ENCODE measurements at regions not wholly inside any gene's neighbourhood (a gene's known extent, or its start where the extent isn't known, plus 50 kb on each side); places are given as distances from the start of the nearest gene placed in this dataset.

DNA sequence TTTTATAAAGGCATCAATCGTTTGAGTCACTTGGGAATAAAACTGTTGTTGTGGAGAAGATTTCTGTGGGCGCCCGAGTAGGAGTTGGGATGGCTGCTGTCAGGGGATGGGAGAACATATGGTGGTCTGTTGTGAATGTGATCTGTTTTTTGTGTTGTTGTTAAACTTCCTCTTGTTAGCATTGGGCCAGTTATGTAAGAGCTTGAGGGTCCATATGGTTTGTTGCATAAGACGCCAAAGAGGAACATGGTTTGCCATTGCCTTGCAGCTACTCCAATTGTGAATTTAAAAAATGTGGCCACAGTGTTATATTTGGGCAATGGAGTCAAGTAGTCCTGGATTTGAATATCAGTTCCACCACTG, 136.1 kb upstream of the JUN start:
- CTCF ChIA-PET (ENCODE audit: low intra/inter-chr PET ratio) = no interaction called here
- POLR2A ChIA-PET = interaction anchor here (0.6 to 2.6 kb wide), 7 partner anchors 8 to 139 kb away, joined by 3 to 7 read pairs (median 4); no protein-coding TSS in a partner anchor

More for the DNA sequence above, 136.1 kb upstream of the JUN start:
- Histone ChIP-seq H3K36me3 (ENCODE audit: control insufficient read depth, insufficient read depth, low read length) (no peaks in the 10 kb centered on the region), H3K9me1 (ENCODE audit: control insufficient read depth, insufficient read depth, low read length) (no peaks in the 10 kb centered on the region), H3K27ac (ENCODE audit: extremely low read depth, low read depth, low read length) (no peak overlapping the region), H3K79me2 (ENCODE audit: control insufficient read depth, insufficient read depth, low read length) (no peaks in the 10 kb centered on the region), H3K9me3 (replicated peaks; ENCODE audit: control insufficient read depth, insufficient read depth, low read depth, low read length) (no peaks in the 10 kb centered on the region), H2AFZ (ENCODE audit: low read depth, low read length) (no peak overlapping the region), H3K4me3 (no peak overlapping the region), H3K4me1 (replicated peaks in 1 of 2; ENCODE audit: control insufficient read depth in 2 of 2, insufficient read depth in 2 of 2, low read length in 2 of 2) (peaks cover 0 to 5% of the 10 kb centered on the region in 2 experiments; a peak in 2 of 5 replicates), H3K27me3 (ENCODE audit: control insufficient read depth in 2 of 2, insufficient read depth in 2 of 2, low read length in 2 of 2) (no peaks in the 10 kb centered on the region), H3K4me2 (ENCODE audit: insufficient read depth, low read length) (no peak overlapping the region), H3K9ac (ENCODE audit: insufficient read depth in 1 of 2, low read depth in 2 of 2, low read length in 2 of 2) (no peak overlapping the region), H4K20me1 (replicated peaks; ENCODE audit: control insufficient read depth, insufficient read depth, low read length) (no peaks in the 10 kb centered on the region)
- no peak for FAIRE-seq
- ATAC-seq = no peak
- intact Hi-C loops (cut with micrococcal nuclease) (no loop called here), in situ Hi-C loops (cut with MboI) (no loop called here)
- no TSS peak for BruUV-seq (replicated peaks)
- no peak for DNase-seq (ENCODE audit: extremely low read depth in 1 of 4, low spot score in 3 of 4)
- no peak for TF ChIP-seq TBP (optimal IDR thresholded peaks at IDR 0.05; ENCODE audit: low read depth, low read length)
- no peak for TF ChIP-seq ATF1 (CRISPR knock-in tag; IDR thresholded peaks at IDR 0.05)
- TF ChIP-seq ATF1 (tag; IDR thresholded peaks at IDR 0.05) = no peak
- no peak for TF ChIP-seq ZNF644 (tag; IDR thresholded peaks at IDR 0.05; ENCODE audit: low read depth)
- TF ChIP-seq ZNF780A (CRISPR knock-in tag; IDR thresholded peaks at IDR 0.05) = no peak
- no peak for TF ChIP-seq COPS2 (conservative IDR thresholded peaks at IDR 0.05)
- no peak for TF ChIP-seq PHTF2 (CRISPR knock-in tag; IDR thresholded peaks at IDR 0.05)
- no peak for TF ChIP-seq HCFC1 (IDR thresholded peaks at IDR 0.05; ENCODE audit: low read depth, low read length)
- TF ChIP-seq ZNF134 (CRISPR knock-in tag; conservative IDR thresholded peaks at IDR 0.05) = no peak
- TF ChIP-seq CHD4 (IDR thresholded peaks at IDR 0.05; ENCODE audit: insufficient read depth, insufficient replicate concordance, low read depth, low read length, poor library complexity, severe bottlenecking) = no peak
- TF ChIP-seq, protein P1, sequence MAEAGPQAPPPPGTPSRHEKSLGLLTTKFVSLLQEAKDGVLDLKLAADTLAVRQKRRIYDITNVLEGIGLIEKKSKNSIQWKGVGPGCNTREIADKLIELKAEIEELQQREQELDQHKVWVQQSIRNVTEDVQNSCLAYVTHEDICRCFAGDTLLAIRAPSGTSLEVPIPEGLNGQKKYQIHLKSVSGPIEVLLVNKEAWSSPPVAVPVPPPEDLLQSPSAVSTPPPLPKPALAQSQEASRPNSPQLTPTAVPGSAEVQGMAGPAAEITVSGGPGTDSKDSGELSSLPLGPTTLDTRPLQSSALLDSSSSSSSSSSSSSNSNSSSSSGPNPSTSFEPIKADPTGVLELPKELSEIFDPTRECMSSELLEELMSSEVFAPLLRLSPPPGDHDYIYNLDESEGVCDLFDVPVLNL (CRISPR knock-in tag; IDR thresholded peaks at IDR 0.05; ENCODE audit: low read depth) = no peak
- no peak for TF ChIP-seq MECOM (CRISPR knock-in tag; IDR thresholded peaks at IDR 0.05)
- TF ChIP-seq ZNF584 (CRISPR knock-in tag; IDR thresholded peaks at IDR 0.05; ENCODE audit: low read depth) = no peak
- TF ChIP-seq LEF1 (IDR thresholded peaks at IDR 0.05) = no peak
- no peak for TF ChIP-seq ZNF324 (CRISPR knock-in tag; IDR thresholded peaks at IDR 0.05)
- TF ChIP-seq, protein P2, sequence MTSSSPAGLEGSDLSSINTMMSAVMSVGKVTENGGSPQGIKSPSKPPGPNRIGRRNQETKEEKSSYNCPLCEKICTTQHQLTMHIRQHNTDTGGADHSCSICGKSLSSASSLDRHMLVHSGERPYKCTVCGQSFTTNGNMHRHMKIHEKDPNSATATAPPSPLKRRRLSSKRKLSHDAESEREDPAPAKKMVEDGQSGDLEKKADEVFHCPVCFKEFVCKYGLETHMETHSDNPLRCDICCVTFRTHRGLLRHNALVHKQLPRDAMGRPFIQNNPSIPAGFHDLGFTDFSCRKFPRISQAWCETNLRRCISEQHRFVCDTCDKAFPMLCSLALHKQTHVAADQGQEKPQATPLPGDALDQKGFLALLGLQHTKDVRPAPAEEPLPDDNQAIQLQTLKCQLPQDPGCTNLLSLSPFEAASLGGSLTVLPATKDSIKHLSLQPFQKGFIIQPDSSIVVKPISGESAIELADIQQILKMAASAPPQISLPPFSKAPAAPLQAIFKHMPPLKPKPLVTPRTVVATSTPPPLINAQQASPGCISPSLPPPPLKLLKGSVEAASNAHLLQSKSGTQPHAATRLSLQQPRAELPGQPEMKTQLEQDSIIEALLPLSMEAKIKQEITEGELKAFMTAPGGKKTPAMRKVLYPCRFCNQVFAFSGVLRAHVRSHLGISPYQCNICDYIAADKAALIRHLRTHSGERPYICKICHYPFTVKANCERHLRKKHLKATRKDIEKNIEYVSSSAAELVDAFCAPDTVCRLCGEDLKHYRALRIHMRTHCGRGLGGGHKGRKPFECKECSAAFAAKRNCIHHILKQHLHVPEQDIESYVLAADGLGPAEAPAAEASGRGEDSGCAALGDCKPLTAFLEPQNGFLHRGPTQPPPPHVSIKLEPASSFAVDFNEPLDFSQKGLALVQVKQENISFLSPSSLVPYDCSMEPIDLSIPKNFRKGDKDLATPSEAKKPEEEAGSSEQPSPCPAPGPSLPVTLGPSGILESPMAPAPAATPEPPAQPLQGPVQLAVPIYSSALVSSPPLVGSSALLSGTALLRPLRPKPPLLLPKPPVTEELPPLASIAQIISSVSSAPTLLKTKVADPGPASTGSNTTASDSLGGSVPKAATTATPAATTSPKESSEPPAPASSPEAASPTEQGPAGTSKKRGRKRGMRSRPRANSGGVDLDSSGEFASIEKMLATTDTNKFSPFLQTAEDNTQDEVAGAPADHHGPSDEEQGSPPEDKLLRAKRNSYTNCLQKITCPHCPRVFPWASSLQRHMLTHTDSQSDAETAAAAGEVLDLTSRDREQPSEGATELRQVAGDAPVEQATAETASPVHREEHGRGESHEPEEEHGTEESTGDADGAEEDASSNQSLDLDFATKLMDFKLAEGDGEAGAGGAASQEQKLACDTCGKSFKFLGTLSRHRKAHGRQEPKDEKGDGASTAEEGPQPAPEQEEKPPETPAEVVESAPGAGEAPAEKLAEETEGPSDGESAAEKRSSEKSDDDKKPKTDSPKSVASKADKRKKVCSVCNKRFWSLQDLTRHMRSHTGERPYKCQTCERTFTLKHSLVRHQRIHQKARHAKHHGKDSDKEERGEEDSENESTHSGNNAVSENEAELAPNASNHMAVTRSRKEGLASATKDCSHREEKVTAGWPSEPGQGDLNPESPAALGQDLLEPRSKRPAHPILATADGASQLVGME (CRISPR knock-in tag; IDR thresholded peaks at IDR 0.05) = no peak
- TF ChIP-seq CEBPG (CRISPR knock-in tag; IDR thresholded peaks at IDR 0.05) = no peak
- TF ChIP-seq CEBPG (tag; conservative IDR thresholded peaks at IDR 0.05 in 1 of 2, IDR thresholded peaks at IDR 0.05 in 1 of 2) = no peak
- TF ChIP-seq RBBP5 (IDR thresholded peaks at IDR 0.05; ENCODE audit: borderline replicate concordance, insufficient read depth, low read length, poor library complexity, severe bottlenecking) = no peak
- WGBS (ENCODE audit: insufficient coverage, low coverage, missing lambda C conversion rate) = 48% methylated on average over 4 of the region's 4 CpGs
